HG03103 (cell line): ENCODE measurements at regions not wholly inside any gene's neighbourhood (a gene's known extent, or its start where the extent isn't known, plus 50 kb on each side); places are given as distances from the start of the nearest gene placed in this dataset.

ENCODE experiments used
- ATAC-seq: cut with Tn5 transposase; IDR thresholded peaks from one replicate; pipeline ENCODE4 v1.9.1; 2021; ENCODE audit warnings: low read depth; ENCODE audit not compliant: unreplicated experiment

DNA sequence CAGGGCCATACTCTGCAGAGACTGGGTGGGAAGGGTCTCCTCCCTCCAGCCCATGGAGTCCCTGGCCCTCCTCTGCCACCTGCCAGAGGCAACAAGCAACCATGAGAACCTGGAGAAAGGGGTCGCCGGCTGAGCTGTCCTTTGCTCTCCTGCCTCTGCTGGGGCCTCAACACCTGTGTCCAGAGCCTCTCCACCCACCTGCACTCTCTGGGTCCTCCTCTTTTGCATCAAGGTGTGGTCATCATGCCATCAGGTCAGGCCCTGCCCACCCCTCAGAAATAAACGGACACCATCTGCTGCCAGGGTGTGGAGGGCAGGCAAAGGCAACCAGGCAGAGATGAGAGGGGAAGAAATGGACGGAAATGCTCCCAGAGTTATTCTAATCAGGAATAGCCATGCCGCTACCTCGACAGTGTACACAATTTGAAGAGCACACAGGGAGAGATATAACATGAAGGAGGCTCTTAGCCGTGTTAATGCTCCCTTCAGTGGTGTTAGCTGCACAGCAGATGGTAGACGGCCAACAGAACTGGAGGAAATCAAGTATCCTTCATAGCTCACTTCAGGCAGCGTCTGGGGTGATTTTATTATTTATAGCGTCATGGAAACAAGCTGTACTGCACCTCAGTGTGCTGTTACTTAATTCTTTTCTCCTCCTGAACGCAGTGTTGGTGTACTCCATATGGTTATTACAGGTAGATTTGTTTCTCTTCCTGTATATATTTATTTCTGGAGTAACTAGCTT is 247.9 kb downstream of the TSN start:
- no peak for ATAC-seq

- ATAC-seq: no peak
Observed at GRCh38 chr2:122007126-122007525, 251.7 kb downstream of the TSN start.

- ATAC-seq: no peak
Observed at GRCh38 chr2:122007577-122007976, 252.1 kb downstream of the TSN start.

DNA sequence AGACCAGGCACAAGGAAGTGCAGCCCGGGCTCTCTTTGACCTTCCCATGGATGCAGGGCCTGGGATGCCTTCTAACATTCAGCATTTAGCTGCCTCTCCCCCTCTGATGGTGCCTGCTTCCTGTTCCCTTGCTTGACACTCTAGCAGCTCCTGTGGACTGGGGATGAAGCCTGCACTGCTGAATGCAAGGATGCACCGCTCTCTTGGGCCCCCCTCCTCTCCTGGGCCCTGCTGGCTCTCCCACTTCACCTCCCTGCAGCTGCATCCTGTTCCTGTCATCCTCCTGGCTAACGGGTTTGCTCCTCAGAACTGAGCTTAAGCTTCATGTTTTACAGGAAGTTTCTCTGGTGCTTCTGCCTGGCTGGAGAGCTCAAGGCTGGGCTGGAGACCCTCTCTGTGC is 254.1 kb downstream of the TSN start:
- ATAC-seq: no peak

- ATAC-seq: no peak
Observed at GRCh38 chr2:122011493-122012270, 256.2 kb downstream of the TSN start.

DNA sequence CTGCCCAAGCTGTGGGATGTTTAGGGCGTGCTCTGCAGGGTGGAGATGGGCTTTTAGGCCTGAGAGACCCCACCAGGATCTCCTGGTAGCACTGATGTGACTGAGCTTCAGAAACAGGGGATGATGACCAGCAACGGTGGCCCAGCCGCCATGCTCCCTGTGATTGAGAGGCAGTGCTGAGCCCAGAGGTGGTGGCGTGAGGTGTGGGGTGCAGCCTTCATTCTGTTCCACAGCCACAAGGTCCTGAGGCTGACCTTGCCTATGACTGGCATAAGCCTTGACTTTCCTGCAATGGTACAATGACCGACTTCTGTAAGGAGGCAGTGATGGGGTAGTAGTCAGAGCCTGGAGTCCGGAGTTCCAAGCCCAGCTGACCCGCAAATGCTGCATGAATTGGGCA is 263.3 kb downstream of the TSN start:
- ATAC-seq: no peak

GRCh38 chr2:122019724-122020123 is 264.3 kb downstream of the TSN start:
- ATAC-seq: no peak

DNA sequence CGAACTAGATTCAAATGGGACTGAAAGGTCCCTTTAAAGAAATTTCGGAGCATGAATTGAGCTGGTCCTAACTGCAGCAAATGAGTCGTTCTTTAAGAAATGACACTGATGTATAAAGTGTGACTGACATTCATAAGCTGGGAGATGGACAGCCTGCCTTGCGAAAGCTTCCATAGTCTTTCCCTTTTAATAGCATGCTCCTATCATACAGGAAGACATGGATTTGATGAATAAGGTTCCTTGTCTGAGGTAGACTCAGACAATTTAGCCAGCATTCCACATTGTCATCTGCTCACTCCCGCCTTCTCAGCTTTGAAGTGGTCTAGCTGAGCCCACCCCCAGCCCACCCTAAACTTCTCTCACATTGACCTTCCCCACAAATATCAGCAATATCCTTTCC is 264.9 kb downstream of the TSN start:
- no peak for ATAC-seq

GRCh38 chr2:122021941-122022340 is 266.5 kb downstream of the TSN start:
- ATAC-seq: no peak

- no peak for ATAC-seq
Observed at GRCh38 chr2:122022531-122022930, 267.1 kb downstream of the TSN start.

DNA sequence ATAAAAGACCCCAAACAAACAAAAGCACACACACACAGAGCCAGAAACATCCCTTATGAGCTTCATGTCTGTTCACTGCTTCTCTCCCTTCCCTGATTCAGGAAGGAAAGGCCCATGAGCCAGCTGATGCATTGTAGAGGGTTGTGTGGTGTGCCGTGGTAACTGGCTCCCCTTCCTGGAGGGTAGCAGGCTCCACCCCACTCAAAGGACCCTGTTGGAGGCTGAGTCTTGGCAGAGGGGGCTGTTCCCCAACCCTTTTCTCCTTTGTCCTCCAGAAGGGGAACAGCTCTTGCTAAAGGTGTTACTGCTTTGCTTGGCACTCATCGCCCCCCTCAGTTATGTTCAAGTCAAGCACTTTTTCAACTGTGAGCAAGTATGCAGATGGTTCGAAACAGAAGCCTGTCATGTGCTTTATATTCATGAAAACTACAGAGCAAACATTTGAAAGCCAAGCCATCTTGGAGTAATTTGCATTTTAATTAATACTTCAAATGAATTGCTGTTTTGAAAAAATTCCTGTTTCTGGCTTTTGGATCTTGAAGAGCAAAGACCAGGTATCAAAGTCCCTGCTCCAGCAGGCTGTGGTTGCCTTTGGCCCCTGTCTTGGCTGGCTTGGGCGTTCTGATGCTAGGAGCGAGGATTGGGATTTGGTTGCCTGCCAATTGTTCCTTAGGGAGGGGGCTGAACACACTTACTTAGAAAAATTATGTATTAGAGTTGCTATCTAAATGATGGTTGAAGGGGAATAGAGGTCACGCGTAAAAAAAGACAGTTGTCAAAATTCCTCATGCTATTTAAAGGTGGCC is 267.8 kb downstream of the TSN start:
- no peak for ATAC-seq

- no peak for ATAC-seq
Observed at GRCh38 chr2:122027510-122028217, 272.2 kb downstream of the TSN start.

DNA sequence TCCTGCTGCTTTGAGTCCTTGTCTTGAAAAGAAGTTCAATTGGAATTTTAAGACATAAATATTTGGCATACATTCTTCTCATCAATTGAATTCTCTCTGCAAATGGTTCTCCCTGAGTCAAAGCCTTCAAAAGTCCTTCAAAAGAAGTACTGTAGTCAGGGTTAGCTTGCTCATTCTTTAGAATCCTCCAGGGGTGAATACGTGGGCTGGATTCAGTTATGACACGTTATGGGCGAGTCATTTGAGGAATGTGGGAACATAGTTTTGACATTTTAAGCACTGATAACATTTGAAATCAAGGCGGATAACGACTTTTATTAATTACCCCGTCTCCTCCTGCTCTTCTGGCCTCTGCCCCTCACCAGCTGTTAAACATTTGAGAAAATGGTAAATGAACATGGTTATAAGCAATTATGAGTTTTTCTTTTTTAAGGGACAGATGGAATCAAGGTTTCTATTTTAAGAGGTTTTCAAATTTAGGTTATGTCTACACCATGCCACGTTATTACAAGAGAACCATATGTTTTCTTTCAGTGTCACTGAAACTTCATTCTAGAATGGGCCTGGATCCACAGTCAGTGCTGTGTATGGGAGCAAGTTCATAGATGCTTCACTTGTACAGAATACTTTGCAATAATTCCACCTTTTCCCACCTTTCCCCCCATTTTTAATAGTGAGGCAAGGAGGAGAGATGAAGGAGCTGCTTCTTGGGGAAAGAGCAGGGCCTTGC is 273.1 kb downstream of the TSN start:
- ATAC-seq: no peak

GRCh38 chr2:122029456-122029855 is 274.0 kb downstream of the TSN start:
- ATAC-seq: no peak

- no peak for ATAC-seq
Observed at GRCh38 chr2:122029945-122030344, 274.5 kb downstream of the TSN start.

DNA sequence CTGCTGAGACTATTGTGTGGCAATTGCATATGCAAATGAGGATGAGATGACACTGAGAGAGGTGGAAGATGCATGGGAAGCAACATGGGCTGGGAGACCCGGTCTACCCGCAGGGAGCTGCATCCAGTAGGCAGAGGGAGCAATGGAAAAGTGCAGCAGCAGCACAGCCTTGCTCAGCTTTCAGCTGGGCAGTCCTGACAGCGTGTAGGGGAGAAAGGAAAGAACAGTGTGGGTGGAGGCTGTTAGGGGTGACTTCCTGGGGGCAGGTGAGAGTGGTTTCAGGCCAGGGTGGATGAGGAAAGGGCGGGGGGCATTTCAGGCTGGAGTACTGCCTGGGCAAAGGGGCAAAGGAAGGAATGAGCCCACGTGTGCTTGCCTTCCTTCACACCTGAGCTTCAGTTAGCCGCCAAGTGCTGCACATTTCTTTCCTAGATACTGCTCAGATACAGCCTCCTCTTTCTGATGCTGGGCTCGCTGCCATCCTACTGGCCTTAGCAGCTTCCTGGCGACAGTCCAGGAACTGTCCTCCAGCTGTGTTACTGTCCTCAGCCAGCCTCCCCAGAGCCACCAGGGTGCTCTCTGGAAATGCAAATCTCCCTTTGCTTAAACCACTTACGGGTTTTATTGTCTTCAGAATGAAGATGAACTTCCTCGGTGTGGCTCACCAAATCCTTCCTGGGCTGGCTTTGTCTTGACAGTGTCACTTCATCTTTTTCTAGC is 276.3 kb downstream of the TSN start:
- ATAC-seq: no peak

DNA sequence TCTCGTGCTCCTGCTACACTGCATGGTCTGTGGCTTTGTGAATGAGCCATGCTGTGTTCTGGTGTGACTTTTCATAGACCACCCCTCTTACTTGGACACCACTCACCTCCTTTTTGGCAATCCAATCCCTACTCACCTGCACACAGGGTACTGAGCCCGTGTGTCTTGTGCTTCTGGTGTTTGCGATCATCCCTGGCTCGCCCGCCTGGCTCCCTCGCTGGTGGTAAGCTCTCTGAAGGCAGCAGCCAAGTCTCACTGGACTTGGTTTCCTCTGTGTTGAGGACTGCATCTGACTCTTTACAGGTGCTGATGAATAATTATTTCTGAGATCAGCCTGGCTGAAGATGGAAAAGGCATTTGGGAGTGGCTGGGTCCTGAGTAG is 276.8 kb downstream of the TSN start:
- no peak for ATAC-seq

DNA sequence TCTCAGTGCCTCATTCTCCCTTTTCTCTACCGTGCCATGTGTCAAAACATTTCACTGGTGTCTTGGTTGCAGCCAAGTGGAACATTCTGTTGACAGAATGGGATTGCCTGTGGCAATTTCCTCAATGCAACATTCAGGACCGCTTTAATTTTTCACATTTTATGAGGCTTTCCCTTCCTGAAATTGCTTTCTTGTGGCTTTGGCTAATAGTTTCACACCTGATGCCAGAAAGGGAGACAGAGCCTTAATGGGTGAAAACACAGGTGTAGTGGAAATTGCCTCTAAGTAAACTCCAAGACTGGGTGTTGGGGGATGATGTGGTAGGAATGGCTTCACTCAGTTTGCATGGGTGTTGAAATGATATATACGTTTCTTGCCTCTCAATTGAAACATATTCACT is 278.3 kb downstream of the TSN start:
- no peak for ATAC-seq

DNA sequence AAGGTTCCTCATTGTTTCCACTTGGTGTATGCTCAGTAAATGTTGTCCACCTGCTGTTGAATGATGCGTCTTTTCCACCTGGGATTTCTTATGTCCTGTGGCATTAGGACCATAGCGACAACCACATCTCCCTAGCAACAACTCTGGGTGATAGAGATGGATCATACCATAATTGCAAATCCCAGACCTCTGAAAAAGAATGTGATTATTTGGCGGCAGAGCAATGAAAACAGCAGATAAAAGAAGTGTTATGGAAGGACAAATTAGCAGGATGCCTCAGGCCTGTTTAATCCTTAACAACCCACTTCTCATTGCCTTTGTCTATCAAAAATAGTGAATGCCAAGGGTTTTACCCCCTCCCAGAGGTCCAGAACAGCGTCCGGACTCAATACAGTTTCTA is 278.9 kb downstream of the TSN start:
- ATAC-seq: no peak
